ENCODE measurements at regions not wholly inside any gene's neighbourhood (a gene's known extent, or its start where the extent isn't known, plus 50 kb on each side); places are given as distances from the start of the nearest gene placed in this dataset.
"Not testable (repeated sequence)": the region's sequence is repeated elsewhere in the genome, so short reads cannot be mapped to it uniquely, and the experiment has no call there.

- Mint-ChIP-seq H3K27ac (ENCODE audit: low read depth, unreplicated experiment) (no peak overlapping the region), H3K36me3 (ENCODE audit: insufficient read depth, unreplicated experiment) (no peaks in the 10 kb centered on the region), H3K4me1 (ENCODE audit: insufficient read depth, unreplicated experiment) (no peaks in the 10 kb centered on the region)
Observed at GRCh38 chr11:28900427-28900826, 792.2 kb downstream of the METTL15 start.

GRCh38 chr11:28899706-28900105 lies 791.5 kb downstream of the METTL15 start:
- no TSS peak for BruUV-seq (replicated peaks)
- CTCF ChIA-PET = interaction anchor here (0.6 kb wide), 1 partner anchor 22 kb away, joined by 3 read pairs; no protein-coding TSS in a partner anchor
- no peaks in the 10 kb centered on the region for H3K36me3 Mint-ChIP-seq (ENCODE audit: insufficient read depth, unreplicated experiment)
- no peak for TF ChIP-seq CTCF (IDR thresholded peaks at IDR 0.05; ENCODE audit: unreplicated experiment)
- no peak overlapping the region for H3K4me3 Mint-ChIP-seq (ENCODE audit: unreplicated experiment)
- H3K27me3 Mint-ChIP-seq (ENCODE audit: insufficient read depth, unreplicated experiment) = no peaks in the 10 kb centered on the region
- H3K9me3 Mint-ChIP-seq (ENCODE audit: unreplicated experiment) = no peaks in the 10 kb centered on the region
- H3K4me1 Mint-ChIP-seq (ENCODE audit: insufficient read depth, unreplicated experiment) = no peaks in the 10 kb centered on the region
- POLR2A ChIA-PET = no interaction called here
- no peak overlapping the region for H3K27ac Mint-ChIP-seq (ENCODE audit: low read depth, unreplicated experiment)
- no peak for DNase-seq (ENCODE audit: unreplicated experiment)
- intact Hi-C loops (cut with micrococcal nuclease) = no loop called here

More at GRCh38 chr11:28900427-28900826, 792.2 kb downstream of the METTL15 start:
- BruUV-seq (replicated peaks) = no TSS peak
- POLR2A ChIA-PET = no interaction called here
- no peaks in the 10 kb centered on the region for H3K9me3 Mint-ChIP-seq (ENCODE audit: unreplicated experiment)
- intact Hi-C loops (cut with micrococcal nuclease) = no loop called here
- H3K4me3 Mint-ChIP-seq (ENCODE audit: unreplicated experiment) = no peak overlapping the region
- H3K27me3 Mint-ChIP-seq (ENCODE audit: insufficient read depth, unreplicated experiment) = no peaks in the 10 kb centered on the region
- DNase-seq (ENCODE audit: unreplicated experiment) = no peak
- TF ChIP-seq CTCF (IDR thresholded peaks at IDR 0.05; ENCODE audit: unreplicated experiment) = no peak
- CTCF ChIA-PET = interaction anchor here (0.6 kb wide), 1 partner anchor 22 kb away, joined by 3 read pairs; no protein-coding TSS in a partner anchor

GRCh38 chr11:28890601-28891040 lies 782.4 kb downstream of the METTL15 start:
- DNase-seq (ENCODE audit: unreplicated experiment); H3K36me3 Mint-ChIP-seq (ENCODE audit: insufficient read depth, unreplicated experiment); H3K4me1 Mint-ChIP-seq (ENCODE audit: insufficient read depth, unreplicated experiment); H3K4me3 Mint-ChIP-seq (ENCODE audit: unreplicated experiment); POLR2A ChIA-PET; BruUV-seq (replicated peaks); H3K9me3 Mint-ChIP-seq (ENCODE audit: unreplicated experiment); H3K27me3 Mint-ChIP-seq (ENCODE audit: insufficient read depth, unreplicated experiment); intact Hi-C loops (cut with micrococcal nuclease); H3K27ac Mint-ChIP-seq (ENCODE audit: low read depth, unreplicated experiment): not testable (repeated sequence)
- CTCF ChIA-PET = interaction anchor here (0.5 to 0.6 kb wide), 2 partner anchors 18 to 1356 kb away, joined by 3 read pairs; no protein-coding TSS in a partner anchor

- no peaks in the 10 kb centered on the region for H3K27me3 Mint-ChIP-seq (ENCODE audit: insufficient read depth, unreplicated experiment)
- BruUV-seq (replicated peaks) = no TSS peak
- H3K4me1 Mint-ChIP-seq (ENCODE audit: insufficient read depth, unreplicated experiment) = no peaks in the 10 kb centered on the region
- TF ChIP-seq CTCF (IDR thresholded peaks at IDR 0.05; ENCODE audit: unreplicated experiment) = no peak
- no peak for DNase-seq (ENCODE audit: unreplicated experiment)
- CTCF ChIA-PET = interaction anchor here (0.6 kb wide), 1 partner anchor 20 kb away, joined by 3 read pairs; no protein-coding TSS in a partner anchor
- POLR2A ChIA-PET = no interaction called here
- H3K4me3 Mint-ChIP-seq (ENCODE audit: unreplicated experiment) = no peak overlapping the region
- intact Hi-C loops (cut with micrococcal nuclease) = no loop called here
- H3K36me3 Mint-ChIP-seq (ENCODE audit: insufficient read depth, unreplicated experiment) = peaks cover 7% of the 10 kb centered on the region
- H3K27ac Mint-ChIP-seq (ENCODE audit: low read depth, unreplicated experiment) = no peak overlapping the region
- peaks cover 14% of the 10 kb centered on the region for H3K9me3 Mint-ChIP-seq (ENCODE audit: unreplicated experiment)
Observed at GRCh38 chr11:28887681-28888080, 779.5 kb downstream of the METTL15 start.

- intact Hi-C loops (cut with micrococcal nuclease) = no loop called here
- no peak for DNase-seq (ENCODE audit: unreplicated experiment)
- CTCF ChIA-PET = no interaction called here
Observed at GRCh38 chr11:28879869-28880268, 771.7 kb downstream of the METTL15 start.

More at GRCh38 chr11:28879869-28880268, 771.7 kb downstream of the METTL15 start:
- Mint-ChIP-seq H3K4me1 (ENCODE audit: insufficient read depth, unreplicated experiment) (peaks cover 9% of the 10 kb centered on the region), H3K27ac (ENCODE audit: low read depth, unreplicated experiment) (no peak overlapping the region), H3K36me3 (ENCODE audit: insufficient read depth, unreplicated experiment) (no peaks in the 10 kb centered on the region), H3K4me3 (ENCODE audit: unreplicated experiment) (no peak overlapping the region), H3K9me3 (ENCODE audit: unreplicated experiment) (peaks cover 17% of the 10 kb centered on the region), H3K27me3 (ENCODE audit: insufficient read depth, unreplicated experiment) (no peaks in the 10 kb centered on the region)
- BruUV-seq (replicated peaks) = no TSS peak
- POLR2A ChIA-PET = no interaction called here
- no peak for TF ChIP-seq CTCF (IDR thresholded peaks at IDR 0.05; ENCODE audit: unreplicated experiment)
